22Rv1 (cell line): ENCODE measurements at regions not wholly inside any gene's neighbourhood (a gene's known extent, or its start where the extent isn't known, plus 50 kb on each side); places are given as distances from the start of the nearest gene placed in this dataset.

ENCODE experiments used
- H3K27ac ChIP-seq: fragments of 450-650 bp; 2 replicates; pipeline ENCODE4 v1.5.1; 2017
- CTCF ChIP-seq: fragments of 450-650 bp; IDR thresholded peaks from 2 replicates; pipeline ENCODE4 v1.5.1; 2017; ENCODE audit warnings: mild to moderate bottlenecking
- ZFX ChIP-seq: fragments of 450-650 bp; IDR thresholded peaks from 2 replicates; pipeline ENCODE4 v1.6.1; 2017; ENCODE audit warnings: antibody characterized with exemption, borderline replicate concordance

GRCh38 chr2:57575700-57576268, 470.8 kb upstream of the VRK2 start:
- TF ChIP-seq CTCF (no peak), ZFX (no peak)
- no peak overlapping the region for H3K27ac ChIP-seq

GRCh38 chr2:57576983-57577382, 469.6 kb upstream of the VRK2 start:
- no peak overlapping the region for H3K27ac ChIP-seq
- TF ChIP-seq CTCF (no peak), ZFX (no peak)

- no peak overlapping the region for H3K27ac ChIP-seq
- TF ChIP-seq CTCF: no peak
- no peak for TF ChIP-seq ZFX
Measured at GRCh38 chr2:57597940-57598339, 448.7 kb upstream of the VRK2 start.

- no peak for TF ChIP-seq CTCF
- TF ChIP-seq ZFX: no peak
- H3K27ac ChIP-seq: no peak overlapping the region
Measured at GRCh38 chr2:57598551-57598950, 448.1 kb upstream of the VRK2 start.

GRCh38 chr2:57602733-57603132, 443.9 kb upstream of the VRK2 start:
- TF ChIP-seq CTCF (no peak), ZFX (no peak)
- no peak overlapping the region for H3K27ac ChIP-seq

- no peak for TF ChIP-seq ZFX
- no peak for TF ChIP-seq CTCF
- no peak overlapping the region for H3K27ac ChIP-seq
Measured at GRCh38 chr2:57614988-57615387, 431.6 kb upstream of the VRK2 start.

- TF ChIP-seq CTCF (no peak), ZFX (no peak)
- H3K27ac ChIP-seq: no peak overlapping the region
Measured at GRCh38 chr2:57615855-57616556, 430.6 kb upstream of the VRK2 start.
